ENCODE measurements at regions not wholly inside any gene's neighbourhood (a gene's known extent, or its start where the extent isn't known, plus 50 kb on each side); places are given as distances from the start of the nearest gene placed in this dataset.

GRCh38 chr2:59529726-59530125 is 1023.7 kb downstream of the BCL11A start:
- TF ChIP-seq ZNF565 (CRISPR knock-in tag; conservative IDR thresholded peaks at IDR 0.05; ENCODE audit: low read depth) (no peak), ISL1 (CRISPR knock-in tag; IDR thresholded peaks at IDR 0.05) (no peak), TSHZ2 (CRISPR knock-in tag; IDR thresholded peaks at IDR 0.05) (no peak), OSR1 (CRISPR knock-in tag; IDR thresholded peaks at IDR 0.05) (no peak), CSDC2 (CRISPR knock-in tag; IDR thresholded peaks at IDR 0.05) (no peak), RARB (CRISPR knock-in tag; IDR thresholded peaks at IDR 0.05) (no peak)
- no peak for ATAC-seq

- no peak for ATAC-seq
- TF ChIP-seq ZFP3 (CRISPR knock-in tag; IDR thresholded peaks at IDR 0.05) (no peak), ZNF8 (CRISPR knock-in tag; IDR thresholded peaks at IDR 0.05) (no peak), SNAI2 (CRISPR knock-in tag; IDR thresholded peaks at IDR 0.05) (no peak), PPARA (CRISPR knock-in tag; IDR thresholded peaks at IDR 0.05; ENCODE audit: borderline replicate concordance) (no peak), OSR1 (CRISPR knock-in tag; IDR thresholded peaks at IDR 0.05) (no peak), BACH2 (CRISPR knock-in tag; IDR thresholded peaks at IDR 0.05; ENCODE audit: borderline replicate concordance) (no peak), ISL1 (CRISPR knock-in tag; IDR thresholded peaks at IDR 0.05) (no peak), CREB5 (CRISPR knock-in tag; IDR thresholded peaks at IDR 0.05; ENCODE audit: low read depth) (no peak), TOX (CRISPR knock-in tag; IDR thresholded peaks at IDR 0.05; ENCODE audit: borderline replicate concordance) (no peak), CSDC2 (CRISPR knock-in tag; IDR thresholded peaks at IDR 0.05) (no peak), ZNF70 (CRISPR knock-in tag; IDR thresholded peaks at IDR 0.05) (no peak), ZFP30 (CRISPR knock-in tag; IDR thresholded peaks at IDR 0.05) (no peak), ESRRG (CRISPR knock-in tag; IDR thresholded peaks at IDR 0.05) (no peak), ZC3H10 (CRISPR knock-in tag; IDR thresholded peaks at IDR 0.05) (no peak), ARNTL (CRISPR knock-in tag; IDR thresholded peaks at IDR 0.05; ENCODE audit: borderline replicate concordance, low read depth) (no peak), RARB (CRISPR knock-in tag; IDR thresholded peaks at IDR 0.05) (no peak), TSHZ2 (CRISPR knock-in tag; IDR thresholded peaks at IDR 0.05) (no peak)
- TF ChIP-seq, protein P1, sequence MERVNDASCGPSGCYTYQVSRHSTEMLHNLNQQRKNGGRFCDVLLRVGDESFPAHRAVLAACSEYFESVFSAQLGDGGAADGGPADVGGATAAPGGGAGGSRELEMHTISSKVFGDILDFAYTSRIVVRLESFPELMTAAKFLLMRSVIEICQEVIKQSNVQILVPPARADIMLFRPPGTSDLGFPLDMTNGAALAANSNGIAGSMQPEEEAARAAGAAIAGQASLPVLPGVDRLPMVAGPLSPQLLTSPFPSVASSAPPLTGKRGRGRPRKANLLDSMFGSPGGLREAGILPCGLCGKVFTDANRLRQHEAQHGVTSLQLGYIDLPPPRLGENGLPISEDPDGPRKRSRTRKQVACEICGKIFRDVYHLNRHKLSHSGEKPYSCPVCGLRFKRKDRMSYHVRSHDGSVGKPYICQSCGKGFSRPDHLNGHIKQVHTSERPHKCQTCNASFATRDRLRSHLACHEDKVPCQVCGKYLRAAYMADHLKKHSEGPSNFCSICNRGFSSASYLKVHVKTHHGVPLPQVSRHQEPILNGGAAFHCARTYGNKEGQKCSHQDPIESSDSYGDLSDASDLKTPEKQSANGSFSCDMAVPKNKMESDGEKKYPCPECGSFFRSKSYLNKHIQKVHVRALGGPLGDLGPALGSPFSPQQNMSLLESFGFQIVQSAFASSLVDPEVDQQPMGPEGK (CRISPR knock-in tag; IDR thresholded peaks at IDR 0.05; ENCODE audit: borderline replicate concordance): no peak
- TF ChIP-seq, protein P2, sequence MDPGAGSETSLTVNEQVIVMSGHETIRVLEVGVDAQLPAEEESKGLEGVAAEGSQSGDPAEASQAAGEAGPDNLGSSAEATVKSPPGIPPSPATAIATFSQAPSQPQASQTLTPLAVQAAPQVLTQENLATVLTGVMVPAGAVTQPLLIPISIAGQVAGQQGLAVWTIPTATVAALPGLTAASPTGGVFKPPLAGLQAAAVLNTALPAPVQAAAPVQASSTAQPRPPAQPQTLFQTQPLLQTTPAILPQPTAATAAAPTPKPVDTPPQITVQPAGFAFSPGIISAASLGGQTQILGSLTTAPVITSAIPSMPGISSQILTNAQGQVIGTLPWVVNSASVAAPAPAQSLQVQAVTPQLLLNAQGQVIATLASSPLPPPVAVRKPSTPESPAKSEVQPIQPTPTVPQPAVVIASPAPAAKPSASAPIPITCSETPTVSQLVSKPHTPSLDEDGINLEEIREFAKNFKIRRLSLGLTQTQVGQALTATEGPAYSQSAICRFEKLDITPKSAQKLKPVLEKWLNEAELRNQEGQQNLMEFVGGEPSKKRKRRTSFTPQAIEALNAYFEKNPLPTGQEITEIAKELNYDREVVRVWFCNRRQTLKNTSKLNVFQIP (CRISPR knock-in tag; IDR thresholded peaks at IDR 0.05; ENCODE audit: borderline replicate concordance, low read depth): no peak
- TF ChIP-seq, protein P3, sequence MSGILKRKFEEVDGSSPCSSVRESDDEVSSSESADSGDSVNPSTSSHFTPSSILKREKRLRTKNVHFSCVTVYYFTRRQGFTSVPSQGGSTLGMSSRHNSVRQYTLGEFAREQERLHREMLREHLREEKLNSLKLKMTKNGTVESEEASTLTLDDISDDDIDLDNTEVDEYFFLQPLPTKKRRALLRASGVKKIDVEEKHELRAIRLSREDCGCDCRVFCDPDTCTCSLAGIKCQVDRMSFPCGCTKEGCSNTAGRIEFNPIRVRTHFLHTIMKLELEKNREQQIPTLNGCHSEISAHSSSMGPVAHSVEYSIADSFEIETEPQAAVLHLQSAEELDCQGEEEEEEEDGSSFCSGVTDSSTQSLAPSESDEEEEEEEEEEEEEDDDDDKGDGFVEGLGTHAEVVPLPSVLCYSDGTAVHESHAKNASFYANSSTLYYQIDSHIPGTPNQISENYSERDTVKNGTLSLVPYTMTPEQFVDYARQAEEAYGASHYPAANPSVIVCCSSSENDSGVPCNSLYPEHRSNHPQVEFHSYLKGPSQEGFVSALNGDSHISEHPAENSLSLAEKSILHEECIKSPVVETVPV (CRISPR knock-in tag; IDR thresholded peaks at IDR 0.05): no peak
Observed at GRCh38 chr2:59528525-59528924, 1024.9 kb downstream of the BCL11A start.
